Fibroblast of lung (primary cell): ENCODE measurements at regions not wholly inside any gene's neighbourhood (a gene's known extent, or its start where the extent isn't known, plus 50 kb on each side); places are given as distances from the start of the nearest gene placed in this dataset.

ENCODE experiments used
- CTCF ChIP-seq, 2 donors: IDR thresholded peaks in 1 of 2; conservative IDR thresholded peaks in 1 of 2; 1 replicate in 1 of 2; 2 replicates in 1 of 2; pipeline ENCODE4 v1.5.1; 2011 to 2012; ENCODE audit warnings: low read length in 2 of 2, control low read depth in 1 of 2, inconsistent platforms in 1 of 2, low read depth in 1 of 2, mild to moderate bottlenecking in 1 of 2
- EZH2 ChIP-seq: IDR thresholded peaks from 2 replicates; pipeline ENCODE4 v1.5.1; 2012; ENCODE audit warnings: low read length, control low read depth, mild to moderate bottlenecking; ENCODE audit errors: missing control alignments

- TF ChIP-seq CTCF (conservative IDR thresholded peaks at IDR 0.05 in 1 of 2, IDR thresholded peaks at IDR 0.05 in 1 of 2; ENCODE audit: low read depth in 1 of 2, low read length in 2 of 2) (no peak), EZH2 (no peak)
Measured at GRCh38 chr1:189275796-189276195, 1201.9 kb downstream of the BRINP3 start.
